ENCODE measurements at regions not wholly inside any gene's neighbourhood (a gene's known extent, or its start where the extent isn't known, plus 50 kb on each side); places are given as distances from the start of the nearest gene placed in this dataset.

DNA sequence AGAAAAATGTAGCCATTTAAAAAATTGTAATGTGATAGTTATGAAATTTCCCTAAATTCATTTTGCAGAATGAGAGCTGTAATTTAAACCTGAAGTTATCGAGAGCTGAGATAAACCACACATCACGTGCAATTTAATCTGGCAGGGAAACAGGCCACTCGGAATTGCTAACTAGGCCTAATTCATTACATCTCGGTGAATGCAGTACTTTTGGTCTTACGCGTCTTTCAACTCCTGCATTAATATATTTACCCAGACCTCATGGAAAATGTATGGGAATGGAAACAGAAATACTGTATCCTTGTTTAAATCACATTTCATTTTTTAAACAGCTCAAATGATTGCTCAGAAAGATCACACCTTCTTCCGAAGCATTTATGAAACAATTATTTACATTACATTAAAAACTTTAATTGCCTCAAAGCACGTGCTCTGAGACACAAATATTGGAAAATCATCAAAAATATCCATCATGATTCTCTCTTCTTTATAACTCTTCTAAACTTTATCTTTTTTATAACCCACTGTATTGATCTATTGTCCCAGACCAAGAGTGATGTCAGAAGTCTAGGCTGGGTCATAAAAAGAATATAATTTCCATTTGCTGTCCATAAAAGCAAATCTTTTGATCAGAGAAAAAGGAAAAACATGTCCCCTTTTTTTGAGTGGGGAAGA is 111.7 kb upstream of the MYL2 start:
- no peaks in the 10 kb centered on the region for H3K36me3 ChIP-seq
- TF ChIP-seq, protein P1, sequence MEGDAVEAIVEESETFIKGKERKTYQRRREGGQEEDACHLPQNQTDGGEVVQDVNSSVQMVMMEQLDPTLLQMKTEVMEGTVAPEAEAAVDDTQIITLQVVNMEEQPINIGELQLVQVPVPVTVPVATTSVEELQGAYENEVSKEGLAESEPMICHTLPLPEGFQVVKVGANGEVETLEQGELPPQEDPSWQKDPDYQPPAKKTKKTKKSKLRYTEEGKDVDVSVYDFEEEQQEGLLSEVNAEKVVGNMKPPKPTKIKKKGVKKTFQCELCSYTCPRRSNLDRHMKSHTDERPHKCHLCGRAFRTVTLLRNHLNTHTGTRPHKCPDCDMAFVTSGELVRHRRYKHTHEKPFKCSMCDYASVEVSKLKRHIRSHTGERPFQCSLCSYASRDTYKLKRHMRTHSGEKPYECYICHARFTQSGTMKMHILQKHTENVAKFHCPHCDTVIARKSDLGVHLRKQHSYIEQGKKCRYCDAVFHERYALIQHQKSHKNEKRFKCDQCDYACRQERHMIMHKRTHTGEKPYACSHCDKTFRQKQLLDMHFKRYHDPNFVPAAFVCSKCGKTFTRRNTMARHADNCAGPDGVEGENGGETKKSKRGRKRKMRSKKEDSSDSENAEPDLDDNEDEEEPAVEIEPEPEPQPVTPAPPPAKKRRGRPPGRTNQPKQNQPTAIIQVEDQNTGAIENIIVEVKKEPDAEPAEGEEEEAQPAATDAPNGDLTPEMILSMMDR (IDR thresholded peaks at IDR 0.05), result no peak
- intact Hi-C loops (cut with DNase I), result no loop called here
- no peak overlapping the region for H3K4me3 ChIP-seq
- peaks cover 5% of the 10 kb centered on the region for H3K4me1 ChIP-seq
- DNase-seq (no peak), ATAC-seq (no peak)
- no peak overlapping the region for H3K27ac ChIP-seq
- H3K9me3 ChIP-seq, result no peaks in the 10 kb centered on the region
- peaks cover 75% of the 10 kb centered on the region for H3K27me3 ChIP-seq

DNA sequence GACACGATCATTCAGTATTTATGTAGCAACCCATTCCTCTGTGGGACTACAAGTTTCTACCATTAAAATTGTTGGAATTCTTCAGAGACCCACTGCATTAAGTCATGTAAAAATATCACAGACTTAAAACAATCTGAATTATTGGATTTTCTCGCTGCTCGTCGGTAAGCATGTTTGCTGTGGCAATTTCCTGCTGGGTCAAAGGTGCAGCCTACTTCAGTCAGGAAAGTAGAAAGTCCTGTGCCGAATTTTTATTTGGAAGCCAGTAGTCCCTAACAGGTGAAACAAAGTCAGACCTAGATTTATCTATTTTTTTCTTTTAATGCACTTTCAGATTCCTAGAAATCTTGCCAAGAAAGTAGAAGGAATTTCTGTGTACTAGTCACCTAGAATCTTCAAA is 110.4 kb upstream of the MYL2 start:
- no peak overlapping the region for H3K4me3 ChIP-seq
- H3K36me3 ChIP-seq, result no peaks in the 10 kb centered on the region
- TF ChIP-seq, protein P1 (IDR thresholded peaks at IDR 0.05), result no peak
- intact Hi-C loops (cut with DNase I), result no loop called here
- H3K27me3 ChIP-seq, result peaks cover 68% of the 10 kb centered on the region
- peaks cover 5% of the 10 kb centered on the region for H3K4me1 ChIP-seq
- ATAC-seq (no peak), DNase-seq (no peak)
- H3K27ac ChIP-seq, result no peak overlapping the region
- no peaks in the 10 kb centered on the region for H3K9me3 ChIP-seq

DNA sequence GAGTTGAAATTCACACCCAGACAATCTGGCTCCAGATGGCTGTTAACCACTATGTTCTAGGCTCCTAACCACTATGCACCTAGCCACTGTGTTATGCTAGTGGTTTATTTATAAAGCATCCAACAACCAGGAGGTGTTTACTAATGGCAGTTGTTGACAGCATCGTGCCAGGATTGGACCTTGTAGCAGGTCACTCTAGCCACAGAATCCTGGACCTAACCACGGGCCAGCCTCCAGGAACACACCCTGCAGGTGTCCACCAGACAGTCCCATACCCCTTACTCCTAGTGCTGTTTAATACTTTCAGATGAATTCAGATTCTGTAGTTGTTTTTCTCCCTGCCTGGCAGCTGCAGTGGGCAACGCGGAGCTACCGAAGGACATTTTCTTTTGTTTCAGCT is 109.4 kb upstream of the MYL2 start:
- intact Hi-C loops (cut with DNase I), result no loop called here
- peaks cover 68% of the 10 kb centered on the region for H3K27me3 ChIP-seq
- DNase-seq, result no peak
- no peak for ATAC-seq
- no peaks in the 10 kb centered on the region for H3K36me3 ChIP-seq
- no peaks in the 10 kb centered on the region for H3K9me3 ChIP-seq
- H3K4me1 ChIP-seq, result peaks cover 5% of the 10 kb centered on the region
- H3K27ac ChIP-seq, result no peak overlapping the region
- H3K4me3 ChIP-seq, result no peak overlapping the region
- TF ChIP-seq, protein P1 (IDR thresholded peaks at IDR 0.05), result no peak

DNA sequence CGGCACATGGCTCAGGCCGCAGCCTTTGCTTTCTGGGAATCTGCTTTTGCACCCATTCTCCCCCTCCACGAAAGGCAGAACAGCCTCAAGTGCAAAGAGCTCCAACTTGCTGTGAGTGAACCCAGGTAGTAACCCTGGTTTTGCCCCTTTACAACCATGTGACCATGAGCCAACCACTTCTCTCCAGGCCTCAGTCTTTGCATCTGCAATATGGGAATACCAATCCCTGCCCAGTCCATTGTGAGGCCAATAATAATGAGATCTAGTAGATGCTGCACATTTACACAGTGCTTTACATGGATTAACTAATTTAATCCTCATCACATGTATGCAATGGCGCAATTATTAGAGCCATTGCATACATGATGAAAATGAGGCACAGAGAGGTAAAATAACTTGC is 108.9 kb upstream of the MYL2 start:
- Histone ChIP-seq H3K9me3 (no peaks in the 10 kb centered on the region), H3K27me3 (peaks cover 68% of the 10 kb centered on the region), H3K36me3 (no peaks in the 10 kb centered on the region), H3K4me1 (peaks cover 5% of the 10 kb centered on the region), H3K27ac (no peak overlapping the region), H3K4me3 (no peak overlapping the region)
- TF ChIP-seq, protein P1 (IDR thresholded peaks at IDR 0.05), result no peak
- no peak for ATAC-seq
- intact Hi-C loops (cut with DNase I), result no loop called here
- DNase-seq, result no peak

DNA sequence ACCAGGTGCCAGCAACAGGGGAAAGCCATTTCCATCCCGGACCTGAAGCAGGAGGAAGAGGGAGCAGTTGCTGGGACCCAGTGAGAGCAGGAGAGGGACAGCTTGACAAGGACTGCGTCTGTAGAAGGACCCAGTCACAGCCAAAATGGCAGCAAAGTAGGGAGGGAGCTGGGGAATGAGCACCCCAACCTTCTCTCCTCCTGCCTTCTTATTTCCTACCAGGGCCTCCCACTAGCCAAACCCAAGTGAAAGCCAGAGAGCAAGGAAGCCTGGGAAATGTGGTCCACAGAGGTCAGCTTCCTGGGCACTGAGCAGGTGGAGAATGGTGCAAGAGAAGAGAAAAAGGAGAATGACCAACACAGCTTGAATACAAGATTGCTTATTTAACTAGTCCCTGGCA is 108.5 kb upstream of the MYL2 start:
- intact Hi-C loops (cut with DNase I), result no loop called here
- Histone ChIP-seq H3K27ac (no peak overlapping the region), H3K9me3 (no peaks in the 10 kb centered on the region), H3K27me3 (peaks cover 68% of the 10 kb centered on the region), H3K36me3 (no peaks in the 10 kb centered on the region), H3K4me1 (peaks cover 5% of the 10 kb centered on the region), H3K4me3 (no peak overlapping the region)
- TF ChIP-seq, protein P1 (IDR thresholded peaks at IDR 0.05), result no peak
- DNase-seq, result no peak
- no peak for ATAC-seq

DNA sequence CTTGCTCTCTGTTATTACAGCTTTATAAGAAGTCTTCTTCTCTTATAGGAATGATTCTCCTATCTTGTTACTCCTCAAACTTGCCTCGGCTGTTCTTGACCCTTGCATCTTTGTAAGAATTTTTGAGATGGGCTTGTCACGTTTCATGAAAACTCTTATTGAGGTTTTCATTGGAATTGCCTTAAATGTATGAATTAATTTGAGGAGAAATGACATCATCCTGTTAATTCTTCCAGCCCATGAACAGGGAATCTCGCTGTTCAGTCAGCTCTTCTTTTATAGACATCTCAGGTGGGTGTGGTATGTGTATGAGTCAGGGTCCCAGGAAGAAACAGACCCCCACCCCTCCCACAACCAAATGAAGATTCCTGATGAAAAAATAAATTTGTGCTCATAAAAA is 107.1 kb upstream of the MYL2 start:
- DNase-seq (no peak), ATAC-seq (no peak)
- Histone ChIP-seq H3K36me3 (no peaks in the 10 kb centered on the region), H3K9me3 (no peaks in the 10 kb centered on the region), H3K27ac (no peak overlapping the region), H3K27me3 (peaks cover 64% of the 10 kb centered on the region), H3K4me3 (no peak overlapping the region), H3K4me1 (no peaks in the 10 kb centered on the region)
- TF ChIP-seq, protein P1 (IDR thresholded peaks at IDR 0.05), result no peak
- intact Hi-C loops (cut with DNase I), result no loop called here

Data from upper lobe of right lung (tissue), 1 donor.